SKM-1 treated with dmso at 0.1 percent for 144 hours (cell line): ENCODE measurements at regions not wholly inside any gene's neighbourhood (a gene's known extent, or its start where the extent isn't known, plus 50 kb on each side); places are given as distances from the start of the nearest gene placed in this dataset.

Experiments used
- DNase-seq: peaks from one replicate; lab custom pipeline; 2025; ENCODE audit not compliant: unreplicated experiment; lab: John Stamatoyannopoulos, UW

GRCh38 chr13:80400865-80401426 is 60.0 kb upstream of the SPRY2 start:
- DNase-seq: no peak

- DNase-seq: no peak
These were observed 59.4 kb upstream of the SPRY2 start for GRCh38 chr13:80400164-80400864.

GRCh38 chr13:80399340-80400163 is 58.6 kb upstream of the SPRY2 start:
- DNase-seq: peak; percentile 24
